K562 (cell line): ENCODE measurements at regions not wholly inside any gene's neighbourhood (a gene's known extent, or its start where the extent isn't known, plus 50 kb on each side); places are given as distances from the start of the nearest gene placed in this dataset.

Experiments
- ATAC-seq: fragments of 200-7000 bp; cut with Tn5 transposase; 3 replicates; pipeline ENCODE4 v1.9.1; 2020; ENCODE audit warnings: moderate library complexity
- BruUV-seq: library from RNA; stranded (reverse); fragments of 400-500 nt; replicated peaks from 2 replicates; lab custom pipeline; 2021; lab: Mats Ljungman, UMichigan
- CTCF ChIA-PET: fragments of 300-600 bp; formaldehyde crosslinking; extraction: SDS; loops from one replicate; lab custom pipeline; 2021; ENCODE audit warnings: low intra/inter-chr PET ratio; lab: Yijun Ruan, JAX
- POLR2A ChIA-PET: fragments of 300-600, 350-650 bp; sonication (Branson Sonifier 250); formaldehyde crosslinking; extraction: SDS; loops from one replicate; lab custom pipeline; 2021; ENCODE audit warnings: antibody characterized with exemption, inconsistent platforms; lab: Yijun Ruan, JAX
- DNase-seq, 4 experiments: peaks; one replicate each; pipeline versions ENCODE4 v3.0.0 to v3.0.0-alpha.2; 2011 to 2018; ENCODE audit warnings: low spot score in 3 of 4, mixed read lengths in 3 of 4; ENCODE audit errors: extremely low read depth in 1 of 4
- FAIRE-seq: peaks from 2 replicates; lab custom pipeline; 2011; peaks lifted over from hg19 to GRCh38; lab: Jason Lieb, UNC
- H2AFZ ChIP-seq: 2 replicates; pipeline ENCODE4 v1.6.0; 2011; ENCODE audit warnings: low read depth, low read length, control low read depth, inconsistent platforms
- H3K27ac ChIP-seq: fragments of 200-600 bp; 3 replicates; pipeline ENCODE4 v1.8.0; 2011; ENCODE audit warnings: low read depth, mild to moderate bottlenecking, control low read depth, inconsistent platforms, low read length, moderate library complexity, mixed read lengths; ENCODE audit errors: extremely low read depth
- H3K27me3 ChIP-seq, 2 experiments: fragments of 300-600 bp in 1 of 2; 2 replicates in 1 of 2; 3 replicates in 1 of 2; pipeline versions ENCODE4 v1.6.0 to v1.8.0; 2011; ENCODE audit warnings: inconsistent platforms in 2 of 2, low read length in 2 of 2, mild to moderate bottlenecking in 1 of 2, mixed read lengths in 1 of 2, moderate library complexity in 1 of 2; ENCODE audit not compliant: control insufficient read depth in 2 of 2, insufficient read depth in 2 of 2
- H3K36me3 ChIP-seq: fragments of 300-600 bp; 3 replicates; pipeline ENCODE4 v1.8.0; 2011; ENCODE audit warnings: mild to moderate bottlenecking, low read length, inconsistent platforms; ENCODE audit not compliant: control insufficient read depth, insufficient read depth
- H3K4me1 ChIP-seq, 2 experiments: fragments of 200-600 bp in 1 of 2; replicated peaks in 1 of 2; 2 replicates in 1 of 2; 3 replicates in 1 of 2; pipeline versions ENCODE4 v1.5.1 to v1.8.0; 2011; ENCODE audit warnings: inconsistent platforms in 2 of 2, low read length in 2 of 2, mild to moderate bottlenecking in 1 of 2, mixed read lengths in 1 of 2, moderate library complexity in 1 of 2; ENCODE audit not compliant: control insufficient read depth in 2 of 2, insufficient read depth in 2 of 2
- H3K4me2 ChIP-seq: 2 replicates; pipeline ENCODE4 v1.6.1; 2011; ENCODE audit warnings: low read length, control low read depth, inconsistent platforms, mixed read lengths; ENCODE audit not compliant: insufficient read depth
- H3K4me3 ChIP-seq: fragments of 200-600 bp; sonication (generic), shearing (Covaris generic); 2 replicates; pipeline ENCODE4 v1.5.1; 2016; ENCODE audit warnings: control low read depth, inconsistent platforms
- H3K79me2 ChIP-seq: fragments of 200-600 bp; 3 replicates; pipeline ENCODE4 v1.8.0; 2011; ENCODE audit warnings: low read length, inconsistent platforms; ENCODE audit not compliant: control insufficient read depth, insufficient read depth
- H3K9ac ChIP-seq, 2 experiments: 2 replicates each; pipeline versions ENCODE4 v1.6.0 to v1.6.1; 2011; ENCODE audit warnings: low read depth in 2 of 2, low read length in 2 of 2, control low read depth in 1 of 2, inconsistent platforms in 1 of 2, mild to moderate bottlenecking in 1 of 2, mixed read lengths in 1 of 2; ENCODE audit not compliant: insufficient read depth in 1 of 2
- H3K9me1 ChIP-seq: one replicate; pipeline ENCODE4 v1.6.0; 2011; ENCODE audit warnings: inconsistent platforms, mild to moderate bottlenecking, low read length, moderate library complexity; ENCODE audit not compliant: control insufficient read depth, insufficient read depth
- H3K9me3 ChIP-seq: replicated peaks from 2 replicates; pipeline ENCODE4 v1.5.1; 2011; ENCODE audit warnings: low read depth, low read length, inconsistent platforms; ENCODE audit not compliant: control insufficient read depth, insufficient read depth
- H4K20me1 ChIP-seq: replicated peaks from 2 replicates; pipeline ENCODE4 v1.6.1; 2011; ENCODE audit warnings: low read length, inconsistent platforms, mixed read lengths; ENCODE audit not compliant: control insufficient read depth, insufficient read depth
- CHD2 ChIP-seq: IDR thresholded peaks from 2 replicates; pipeline ENCODE4 v1.6.1; 2011; ENCODE audit warnings: low read depth, low read length
- FOXP1 ChIP-seq: sonication (generic); formaldehyde crosslinking; IDR thresholded peaks from 2 replicates; pipeline ENCODE4 v1.8.0; 2022; ENCODE audit warnings: mild to moderate bottlenecking, missing genetic modification reagents
- HES1 ChIP-seq: fragments of 450-650 bp; IDR thresholded peaks from 2 replicates; pipeline ENCODE4 v1.6.1; 2016; ENCODE audit warnings: low read depth, mild to moderate bottlenecking, moderate library complexity
- MEF2D ChIP-seq: conservative IDR thresholded peaks from 2 replicates; pipeline ENCODE4 v1.6.1; 2016; ENCODE audit warnings: low read depth, missing genetic modification characterization, missing compliant biosample characterization
- POLR2B ChIP-seq: fragments of 450-650 bp; IDR thresholded peaks from 2 replicates; pipeline ENCODE4 v1.6.1; 2018; ENCODE audit warnings: low read depth; ENCODE audit not compliant: partially characterized antibody
- REST ChIP-seq, 2 experiments: fragments of 450-650 bp; formaldehyde crosslinking in 1 of 2; IDR thresholded peaks; 2 replicates each; pipeline versions ENCODE4 v1.4.0 to v1.6.1; 2014 to 2020; ENCODE audit warnings: mild to moderate bottlenecking in 2 of 2, borderline replicate concordance in 1 of 2, low read depth in 1 of 2
- TAF7 ChIP-seq: fragments of 450-650 bp; IDR thresholded peaks from 2 replicates; pipeline ENCODE4 v1.6.1; 2016; ENCODE audit warnings: missing genetic modification characterization, missing compliant biosample characterization
- ZNF699 ChIP-seq: fragments of 250-450 bp; sonication (Bioruptor Pico); IDR thresholded peaks from 2 replicates; pipeline ENCODE4 v1.8.0; 2021; ENCODE audit warnings: mild to moderate bottlenecking, moderate library complexity; ENCODE audit not compliant: insufficient replicate concordance
- ZNF764 ChIP-seq: fragments of 250-450 bp; sonication (Bioruptor Pico); IDR thresholded peaks from 2 replicates; pipeline ENCODE4 v1.4.0; 2020; ENCODE audit warnings: low read depth, mild to moderate bottlenecking, moderate library complexity
- WGBS: fragments of 100-300 bp; shearing (Covaris generic); methylation state at CpG from one replicate; pipeline ENCODE4 v1.1.6; 2016; ENCODE audit warnings: low coverage, mixed read lengths; ENCODE audit not compliant: insufficient coverage; ENCODE audit errors: missing lambda C conversion rate; 5-methylcytosine and 5-hydroxymethylcytosine counted together
- in situ Hi-C: fragments of 300-500 bp; cut with MboI; formaldehyde crosslinking; loops from 4 replicates; pipeline ENCODE4 v1.15.0; 2018; ENCODE audit warnings: inconsistent platforms, mixed read lengths
- intact Hi-C: fragments of 100-400 bp; cut with micrococcal nuclease; formaldehyde crosslinking; loops from 2 replicates; pipeline ENCODE4 v1.14.2; 2022

GRCh38 chr3:99482191-99482590 lies 156.2 kb upstream of the COL8A1 start:
- intact Hi-C loops = no loop called here
- Histone ChIP-seq H3K36me3 (no peaks in the 10 kb centered on the region), H3K27ac (no peak overlapping the region), H3K4me3 (no peak overlapping the region), H3K9me1 (no peaks in the 10 kb centered on the region), H3K9ac (no peak overlapping the region), H3K9me3 (no peaks in the 10 kb centered on the region), H3K27me3 (no peaks in the 10 kb centered on the region), H3K4me1 (no peaks in the 10 kb centered on the region), H4K20me1 (no peaks in the 10 kb centered on the region), H2AFZ (no peak overlapping the region), H3K79me2 (no peaks in the 10 kb centered on the region), H3K4me2 (no peak overlapping the region)
- DNase-seq (no peak), FAIRE-seq (no peak), ATAC-seq (no peak)
- TF ChIP-seq POLR2B (no peak), CHD2 (no peak), HES1 (no peak), ZNF764 (CRISPR knock-in tag) (no peak), MEF2D (tag) (no peak)
- 0% methylated on average over 1 of the region's 1 CpG for WGBS
- in situ Hi-C loops = no loop called here
- ChIA-PET POLR2A (no interaction called here), CTCF (no interaction called here)
- BruUV-seq = no TSS peak

GRCh38 chr3:99481561-99481960 lies 156.8 kb upstream of the COL8A1 start:
- CTCF ChIA-PET = no interaction called here
- H3K9ac ChIP-seq = no peak overlapping the region
- H3K9me3 ChIP-seq = no peaks in the 10 kb centered on the region
- no TSS peak for BruUV-seq
- no peak overlapping the region for H3K4me3 ChIP-seq
- H3K36me3 ChIP-seq = no peaks in the 10 kb centered on the region
- WGBS = no CpG with 5 or more reads among the region's 2 CpGs
- H3K79me2 ChIP-seq = no peaks in the 10 kb centered on the region
- DNase-seq (no peak), ATAC-seq (no peak), FAIRE-seq (no peak)
- no peak overlapping the region for H2AFZ ChIP-seq
- intact Hi-C loops (no loop called here), in situ Hi-C loops (no loop called here)
- H4K20me1 ChIP-seq = no peaks in the 10 kb centered on the region
- no peak overlapping the region for H3K4me2 ChIP-seq
- H3K4me1 ChIP-seq = no peaks in the 10 kb centered on the region
- H3K27me3 ChIP-seq = no peaks in the 10 kb centered on the region
- H3K9me1 ChIP-seq = no peaks in the 10 kb centered on the region
- POLR2A ChIA-PET = no interaction called here
- no peak overlapping the region for H3K27ac ChIP-seq
- TF ChIP-seq FOXP1 (CRISPR knock-in tag) (no peak), REST (IDR thresholded peaks at IDR 0.05; ENCODE audit: borderline replicate concordance) (no peak), REST (CRISPR knock-in tag; IDR thresholded peaks at IDR 0.05; ENCODE audit: low read depth) (no peak), TAF7 (tag) (no peak), ZNF699 (CRISPR knock-in tag) (no peak)
